ENCODE measurements at regions not wholly inside any gene's neighbourhood (a gene's known extent, or its start where the extent isn't known, plus 50 kb on each side); places are given as distances from the start of the nearest gene placed in this dataset.

- intact Hi-C loops (cut with micrococcal nuclease) = no loop called here
- H3K4me3 ChIP-seq = no peak overlapping the region
These were observed 468.2 kb downstream of the MIAT start for GRCh38 chr22:27125539-27125938.

DNA sequence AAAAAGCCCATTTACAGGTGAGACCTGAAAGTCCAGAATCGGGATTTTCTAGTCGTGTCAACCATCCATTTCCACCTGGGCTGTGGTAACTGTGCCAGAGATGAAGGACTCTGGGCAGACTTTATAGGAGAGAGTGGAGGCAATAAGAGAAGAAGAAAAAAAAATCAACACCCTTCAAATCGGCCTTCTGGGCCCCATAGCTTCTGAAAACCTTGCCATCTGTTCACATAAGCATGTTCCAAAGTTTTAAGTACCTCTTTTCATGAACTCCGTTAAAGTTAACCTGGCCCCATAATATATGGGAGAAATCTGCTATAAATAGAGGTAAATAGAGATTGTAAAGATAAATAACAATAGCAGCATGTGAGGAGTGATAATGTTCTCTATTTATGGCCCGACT lies 470.5 kb downstream of the MIAT start:
- Histone ChIP-seq H3K36me3 (no peaks in the 10 kb centered on the region), H3K4me3 (no peak overlapping the region), H3K27me3 (ENCODE audit: low read depth) (peaks cover 80% of the 10 kb centered on the region), H3K4me1 (peaks cover 13% of the 10 kb centered on the region), H3K9me3 (replicated peaks) (no peaks in the 10 kb centered on the region), H3K27ac (replicated peaks) (no peak overlapping the region)
- no peak for DNase-seq
- TF ChIP-seq CTCF (IDR thresholded peaks at IDR 0.05; ENCODE audit: borderline replicate concordance) = no peak
- intact Hi-C loops (cut with micrococcal nuclease) = no loop called here

More at GRCh38 chr22:27125539-27125938, 468.2 kb downstream of the MIAT start:
- H3K9me3 ChIP-seq (replicated peaks) = no peaks in the 10 kb centered on the region
- peaks cover 60% of the 10 kb centered on the region for H3K27me3 ChIP-seq (ENCODE audit: low read depth)
- peaks cover 13% of the 10 kb centered on the region for H3K4me1 ChIP-seq
- H3K36me3 ChIP-seq = no peaks in the 10 kb centered on the region
- TF ChIP-seq CTCF (IDR thresholded peaks at IDR 0.05; ENCODE audit: borderline replicate concordance) = no peak
- no peak overlapping the region for H3K27ac ChIP-seq (replicated peaks)
- DNase-seq = no peak

GRCh38 chr22:27128461-27129085 lies 471.2 kb downstream of the MIAT start:
- Histone ChIP-seq H3K9me3 (replicated peaks) (no peaks in the 10 kb centered on the region), H3K27me3 (ENCODE audit: low read depth) (peaks cover 81% of the 10 kb centered on the region), H3K27ac (replicated peaks) (no peak overlapping the region), H3K36me3 (no peaks in the 10 kb centered on the region), H3K4me1 (peaks cover 13% of the 10 kb centered on the region), H3K4me3 (no peak overlapping the region)
- TF ChIP-seq CTCF (IDR thresholded peaks at IDR 0.05; ENCODE audit: borderline replicate concordance) = no peak
- no peak for DNase-seq
- intact Hi-C loops (cut with micrococcal nuclease) = no loop called here

DNA sequence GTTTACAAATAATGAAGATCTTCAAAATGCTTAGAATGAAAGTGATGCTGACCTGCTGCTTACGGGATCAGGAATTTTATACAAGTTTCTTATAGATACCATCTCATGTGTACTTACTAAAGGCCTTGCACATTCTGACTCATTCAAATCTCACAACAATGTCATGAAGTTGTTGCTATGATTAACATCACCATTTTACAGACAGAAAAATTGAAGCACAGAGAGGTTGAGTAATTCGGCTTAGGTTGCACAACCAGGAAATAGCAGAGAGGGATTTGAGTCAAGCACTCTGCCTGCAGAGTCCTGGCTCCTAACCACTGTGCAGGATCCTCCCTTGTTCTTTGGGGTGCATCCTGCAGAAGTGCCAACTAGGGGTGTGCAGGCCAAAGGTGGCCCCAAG lies 471.9 kb downstream of the MIAT start:
- intact Hi-C loops (cut with micrococcal nuclease) = no loop called here
- Histone ChIP-seq H3K4me1 (peaks cover 9% of the 10 kb centered on the region), H3K9me3 (replicated peaks) (no peaks in the 10 kb centered on the region), H3K4me3 (no peak overlapping the region), H3K36me3 (no peaks in the 10 kb centered on the region), H3K27ac (replicated peaks) (no peak overlapping the region), H3K27me3 (ENCODE audit: low read depth) (peaks cover 80% of the 10 kb centered on the region)
- no peak for DNase-seq
- no peak for TF ChIP-seq CTCF (IDR thresholded peaks at IDR 0.05; ENCODE audit: borderline replicate concordance)

GRCh38 chr22:27130906-27131305 lies 473.5 kb downstream of the MIAT start:
- Histone ChIP-seq H3K4me3 (no peak overlapping the region), H3K27me3 (ENCODE audit: low read depth) (peaks cover 80% of the 10 kb centered on the region), H3K27ac (replicated peaks) (no peak overlapping the region), H3K4me1 (peaks cover 9% of the 10 kb centered on the region), H3K9me3 (replicated peaks) (no peaks in the 10 kb centered on the region), H3K36me3 (no peaks in the 10 kb centered on the region)
- no peak for DNase-seq
- TF ChIP-seq CTCF (IDR thresholded peaks at IDR 0.05; ENCODE audit: borderline replicate concordance) = no peak
- intact Hi-C loops (cut with micrococcal nuclease) = no loop called here

Data from left ventricle myocardium inferior (tissue), 1 donor.